ENCODE measurements at regions not wholly inside any gene's neighbourhood (a gene's known extent, or its start where the extent isn't known, plus 50 kb on each side); places are given as distances from the start of the nearest gene placed in this dataset.

DNA sequence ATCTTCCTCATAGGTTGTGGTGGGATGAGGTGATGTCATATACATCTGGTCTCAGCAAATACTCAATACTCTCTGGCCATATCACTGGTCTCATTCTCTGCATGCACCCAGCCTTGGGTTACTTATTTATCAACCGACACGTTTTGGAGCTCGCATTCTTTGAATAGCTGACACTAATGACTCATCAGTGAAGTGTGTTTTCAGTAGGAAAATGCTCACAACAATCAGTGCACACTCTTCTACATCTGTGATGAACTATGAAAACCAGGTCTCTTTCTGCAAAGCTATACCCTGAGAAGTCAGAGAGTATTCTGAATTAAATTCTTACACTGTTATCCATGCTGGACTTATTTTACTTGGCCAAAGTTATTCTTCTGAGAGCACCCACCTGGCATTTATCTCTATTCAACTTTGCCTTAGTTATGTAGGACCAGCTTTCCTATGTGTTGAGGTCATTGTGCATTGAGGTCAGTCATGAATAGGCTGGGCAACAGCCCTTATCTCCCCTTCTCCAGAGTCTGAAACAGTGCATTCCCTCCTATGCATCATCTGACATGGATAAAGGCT lies 58.7 kb upstream of the DHX15 start:
- Histone ChIP-seq H3K36me3 (no peaks in the 10 kb centered on the region), H3K27ac (no peak overlapping the region), H3K4me1 (no peaks in the 10 kb centered on the region), H3K4me3 (no peak overlapping the region), H3K9me3 (no peaks in the 10 kb centered on the region), H3K27me3 (replicated peaks in 1 of 7) (peaks cover 0 to 13% (median 0%) of the 10 kb centered on the region in 7 donors)
- intact Hi-C loops (cut with DNase I; ENCODE audit: low total_unique reads) = no loop called here
- 60 to 82% (median 66%) methylated on average over 3 of the region's 3 CpGs for WGBS, 5 donors
- no peak for DNase-seq
- TF ChIP-seq, protein P1, sequence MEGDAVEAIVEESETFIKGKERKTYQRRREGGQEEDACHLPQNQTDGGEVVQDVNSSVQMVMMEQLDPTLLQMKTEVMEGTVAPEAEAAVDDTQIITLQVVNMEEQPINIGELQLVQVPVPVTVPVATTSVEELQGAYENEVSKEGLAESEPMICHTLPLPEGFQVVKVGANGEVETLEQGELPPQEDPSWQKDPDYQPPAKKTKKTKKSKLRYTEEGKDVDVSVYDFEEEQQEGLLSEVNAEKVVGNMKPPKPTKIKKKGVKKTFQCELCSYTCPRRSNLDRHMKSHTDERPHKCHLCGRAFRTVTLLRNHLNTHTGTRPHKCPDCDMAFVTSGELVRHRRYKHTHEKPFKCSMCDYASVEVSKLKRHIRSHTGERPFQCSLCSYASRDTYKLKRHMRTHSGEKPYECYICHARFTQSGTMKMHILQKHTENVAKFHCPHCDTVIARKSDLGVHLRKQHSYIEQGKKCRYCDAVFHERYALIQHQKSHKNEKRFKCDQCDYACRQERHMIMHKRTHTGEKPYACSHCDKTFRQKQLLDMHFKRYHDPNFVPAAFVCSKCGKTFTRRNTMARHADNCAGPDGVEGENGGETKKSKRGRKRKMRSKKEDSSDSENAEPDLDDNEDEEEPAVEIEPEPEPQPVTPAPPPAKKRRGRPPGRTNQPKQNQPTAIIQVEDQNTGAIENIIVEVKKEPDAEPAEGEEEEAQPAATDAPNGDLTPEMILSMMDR (IDR thresholded peaks at IDR 0.05 in 8 of 11, conservative IDR thresholded peaks at IDR 0.05 in 3 of 11) = no peak
- TF ChIP-seq POLR2AphosphoS5 (IDR thresholded peaks at IDR 0.05) (no peak), POLR2A (IDR thresholded peaks at IDR 0.05) (no peak)

DNA sequence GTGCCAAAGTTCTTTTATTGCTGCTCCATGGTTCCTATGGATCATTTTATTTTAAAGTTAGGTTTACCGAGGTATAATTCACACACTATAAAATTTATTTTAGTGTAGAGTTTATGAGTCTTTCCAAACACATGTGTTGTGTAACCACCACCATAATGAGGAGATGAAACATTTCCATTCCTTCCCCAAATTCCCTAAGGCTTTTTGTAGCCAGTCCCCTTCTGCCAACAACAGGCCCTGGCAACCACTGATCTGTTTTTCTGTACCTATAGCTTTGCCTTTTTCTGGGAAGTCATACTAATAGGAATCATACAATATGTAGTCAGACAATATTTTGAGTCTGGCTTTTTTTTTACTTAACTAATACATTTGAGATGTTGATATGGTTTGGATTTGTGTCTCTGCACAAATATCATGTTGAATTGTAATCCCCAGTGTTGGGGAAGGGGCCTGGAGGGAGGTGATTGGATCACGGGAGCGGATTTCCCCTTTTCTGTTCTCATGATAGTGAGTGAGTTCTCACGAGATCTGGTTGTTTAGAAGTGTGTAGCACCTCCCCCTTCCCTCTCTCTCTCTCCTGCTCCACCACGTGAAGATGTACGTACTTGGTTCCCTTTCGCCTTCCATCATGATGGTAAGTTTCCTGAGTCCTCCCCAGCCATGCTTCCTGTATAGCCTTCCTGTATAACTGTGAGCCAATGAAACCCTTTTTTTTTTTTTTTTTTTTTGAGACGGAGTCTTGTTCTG lies 59.6 kb upstream of the DHX15 start:
- TF ChIP-seq, protein P1 (IDR thresholded peaks at IDR 0.05 in 8 of 11, conservative IDR thresholded peaks at IDR 0.05 in 3 of 11) = no peak
- TF ChIP-seq POLR2A (IDR thresholded peaks at IDR 0.05) (no peak), POLR2AphosphoS5 (IDR thresholded peaks at IDR 0.05) (no peak)
- Histone ChIP-seq H3K4me3 (no peak overlapping the region), H3K27ac (no peak overlapping the region), H3K4me1 (no peaks in the 10 kb centered on the region), H3K36me3 (no peaks in the 10 kb centered on the region), H3K27me3 (replicated peaks in 1 of 7) (peaks cover 0 to 13% (median 0%) of the 10 kb centered on the region in 7 donors), H3K9me3 (no peaks in the 10 kb centered on the region)
- WGBS, 5 donors = 51 to 75% (median 70%) methylated on average over 8 of the region's 8 CpGs
- no peak for DNase-seq
- intact Hi-C loops (cut with DNase I; ENCODE audit: low total_unique reads) = no loop called here

DNA sequence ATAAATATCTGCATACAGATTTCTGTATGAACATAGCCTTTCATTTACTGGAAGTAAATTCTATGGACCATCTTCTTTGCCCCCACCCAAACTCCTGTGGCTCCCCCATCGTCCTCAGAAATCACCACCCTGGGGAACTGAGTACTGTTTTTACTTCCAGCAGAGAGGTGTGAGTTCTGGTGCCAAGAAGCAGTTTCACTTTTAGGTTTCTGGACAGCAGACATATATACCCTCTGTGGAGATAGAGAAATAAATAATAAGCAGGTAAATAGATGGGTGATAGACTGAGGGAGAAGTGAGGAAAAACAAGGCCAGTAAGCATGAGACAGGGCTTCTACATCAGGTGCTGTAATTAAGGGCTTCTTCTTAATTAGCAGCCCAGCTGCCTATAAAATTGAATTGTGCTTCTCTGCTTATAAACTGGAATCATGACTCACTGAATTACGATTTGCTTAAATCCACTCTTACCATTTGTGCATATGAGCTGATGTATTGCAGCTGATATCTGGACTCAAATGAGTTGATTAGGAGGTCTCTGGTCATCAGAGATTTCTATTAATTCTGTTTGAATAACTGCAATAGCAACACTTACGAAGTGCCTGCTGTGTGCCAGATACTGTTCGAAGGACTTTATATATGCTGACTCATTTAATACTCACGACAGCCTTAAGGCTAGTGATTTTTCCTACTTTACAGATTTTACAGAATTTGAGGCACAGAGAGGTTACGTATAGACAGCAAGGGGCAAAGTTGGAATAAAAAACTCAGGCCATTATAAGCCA lies 60.8 kb upstream of the DHX15 start:
- Histone ChIP-seq H3K27me3 (replicated peaks in 1 of 7) (peaks cover 0 to 6% (median 0%) of the 10 kb centered on the region in 7 donors), H3K36me3 (no peaks in the 10 kb centered on the region), H3K4me3 (no peak overlapping the region), H3K9me3 (no peaks in the 10 kb centered on the region), H3K4me1 (no peaks in the 10 kb centered on the region), H3K27ac (no peak overlapping the region)
- TF ChIP-seq POLR2AphosphoS5 (IDR thresholded peaks at IDR 0.05) (no peak), POLR2A (IDR thresholded peaks at IDR 0.05) (no peak)
- TF ChIP-seq, protein P1 (IDR thresholded peaks at IDR 0.05 in 8 of 11, conservative IDR thresholded peaks at IDR 0.05 in 3 of 11) = no peak
- intact Hi-C loops (cut with DNase I; ENCODE audit: low total_unique reads) = no loop called here
- WGBS, 5 donors = 49 to 70% (median 61%) methylated on average over 6 of the region's 6 CpGs
- DNase-seq = no peak
